RWPE2 (cell line): ENCODE measurements at regions not wholly inside any gene's neighbourhood (a gene's known extent, or its start where the extent isn't known, plus 50 kb on each side); places are given as distances from the start of the nearest gene placed in this dataset.
"Not testable (repeated sequence)": the region's sequence is repeated elsewhere in the genome, so short reads cannot be mapped to it uniquely, and the experiment has no call there.

Experiments used
- ATAC-seq: fragments of 200-7000 bp; cut with Tn5 transposase; 3 replicates; pipeline ENCODE4 v1.9.1; 2021; ENCODE audit warnings: low read depth
- DNase-seq: peaks from one replicate; pipeline ENCODE4 v3.0.0-alpha.2; 2020; ENCODE audit warnings: low spot score
- H3K27ac ChIP-seq: fragments of 450-650 bp; 2 replicates; pipeline ENCODE4 v1.5.1; 2017; ENCODE audit warnings: mild to moderate bottlenecking; ENCODE audit not compliant: poor library complexity, severe bottlenecking
- H3K27me3 ChIP-seq: fragments of 250-450 bp; sonication (Bioruptor Pico); 2 replicates; pipeline ENCODE4 v1.5.1; 2021; ENCODE audit warnings: mild to moderate bottlenecking, moderate library complexity; ENCODE audit not compliant: insufficient read depth, poor library complexity, severe bottlenecking
- H3K36me3 ChIP-seq: fragments of 250-450 bp; sonication (Bioruptor Pico); 2 replicates; pipeline ENCODE4 v1.5.1; 2020; ENCODE audit warnings: low read depth, mild to moderate bottlenecking, moderate library complexity
- H3K4me1 ChIP-seq: fragments of 250-450 bp; sonication (Bioruptor Pico); 2 replicates; pipeline ENCODE4 v1.5.1; 2021; ENCODE audit warnings: mild to moderate bottlenecking, moderate library complexity; ENCODE audit not compliant: insufficient read depth, poor library complexity, severe bottlenecking
- H3K4me3 ChIP-seq: fragments of 250-450 bp; sonication (Bioruptor Pico); 2 replicates; pipeline ENCODE4 v1.5.1; 2021; ENCODE audit warnings: mild to moderate bottlenecking, moderate library complexity; ENCODE audit not compliant: severe bottlenecking
- H3K9me3 ChIP-seq: fragments of 250-450 bp; sonication (Bioruptor Pico); 2 replicates; pipeline ENCODE4 v1.5.1; 2021; ENCODE audit warnings: mild to moderate bottlenecking, moderate library complexity; ENCODE audit not compliant: severe bottlenecking

- not testable (repeated sequence) for H3K9me3 ChIP-seq, H3K27me3 ChIP-seq, H3K27ac ChIP-seq, H3K4me3 ChIP-seq, H3K4me1 ChIP-seq, DNase-seq, H3K36me3 ChIP-seq, ATAC-seq
Observed at GRCh38 chr21:8549598-8549997, 1971.8 kb upstream of the TPTE start.

GRCh38 chr21:8554368-8554767 is 1967.0 kb upstream of the TPTE start:
- H3K4me3 ChIP-seq, ATAC-seq, H3K27me3 ChIP-seq, DNase-seq, H3K9me3 ChIP-seq, H3K27ac ChIP-seq, H3K36me3 ChIP-seq, H3K4me1 ChIP-seq: not testable (repeated sequence)

- not testable (repeated sequence) for H3K36me3 ChIP-seq, H3K27ac ChIP-seq, H3K9me3 ChIP-seq, H3K27me3 ChIP-seq, H3K4me1 ChIP-seq, H3K4me3 ChIP-seq, DNase-seq, ATAC-seq
Observed at GRCh38 chr21:8594937-8595336, 1926.4 kb upstream of the TPTE start.

GRCh38 chr21:8624085-8624484 is 1897.3 kb upstream of the TPTE start:
- not testable (repeated sequence) for H3K4me3 ChIP-seq, H3K36me3 ChIP-seq, H3K27me3 ChIP-seq, DNase-seq, H3K27ac ChIP-seq, H3K4me1 ChIP-seq, H3K9me3 ChIP-seq
- peak; percentile 65; the same call in 2 of the 3 replicates for ATAC-seq
